H1 (cell line): ENCODE measurements at regions not wholly inside any gene's neighbourhood (a gene's known extent, or its start where the extent isn't known, plus 50 kb on each side); places are given as distances from the start of the nearest gene placed in this dataset.

Source experiments
- CTCF ChIA-PET: fragments of 300-600 bp; sonication (Branson Sonifier 250); formaldehyde crosslinking; loops from one replicate; lab custom pipeline; 2021; ENCODE audit not compliant: partially characterized antibody; lab: Charles Lee
- POLR2A ChIA-PET: fragments of 300-600 bp; sonication (Branson Sonifier 250); formaldehyde crosslinking; loops from one replicate; lab custom pipeline; 2021; ENCODE audit warnings: inconsistent platforms; ENCODE audit not compliant: partially characterized antibody; lab: Charles Lee
- DNase-seq, 2 experiments: peaks; one replicate each; pipeline versions ENCODE4 v3.0.0 to v3.0.0-alpha.2; 2010 to 2022; ENCODE audit warnings: low spot score in 2 of 2, low read depth in 1 of 2, mixed read lengths in 1 of 2
- FAIRE-seq: peaks from 2 replicates; lab custom pipeline; 2011; peaks lifted over from hg19 to GRCh38; lab: Jason Lieb, UNC
- H2AFZ ChIP-seq: 2 replicates; pipeline ENCODE4 v1.8.1; 2012; ENCODE audit warnings: low read length, inconsistent platforms
- H2AK5ac ChIP-seq: 2 replicates; pipeline ENCODE4 v1.6.1; 2013; ENCODE audit warnings: low read depth, low read length
- H2BK120ac ChIP-seq: replicated peaks from 2 replicates; pipeline ENCODE3; 2013; ENCODE audit warnings: low read depth, low read length, inconsistent platforms
- H2BK12ac ChIP-seq: 2 replicates; pipeline ENCODE4 v1.6.1; 2013; ENCODE audit warnings: low read depth, low read length
- H2BK15ac ChIP-seq: 2 replicates; pipeline ENCODE4 v1.6.1; 2013; ENCODE audit warnings: low read length
- H2BK20ac ChIP-seq: 2 replicates; pipeline ENCODE4 v1.6.1; 2013; ENCODE audit warnings: low read length
- H2BK5ac ChIP-seq: 2 replicates; pipeline ENCODE4 v1.6.1; 2013; ENCODE audit warnings: low read depth, low read length
- H3K14ac ChIP-seq: 2 replicates; pipeline ENCODE4 v1.6.1; 2013; ENCODE audit warnings: inconsistent platforms; ENCODE audit not compliant: insufficient read length
- H3K18ac ChIP-seq: 2 replicates; pipeline ENCODE4 v1.6.1; 2013; ENCODE audit warnings: low read length; ENCODE audit errors: extremely low read depth
- H3K23ac ChIP-seq: 2 replicates; pipeline ENCODE4 v1.6.1; 2013; ENCODE audit warnings: inconsistent platforms; ENCODE audit not compliant: insufficient read length
- H3K23me2 ChIP-seq: 2 replicates; pipeline ENCODE4 v1.6.1; 2013; ENCODE audit warnings: low read depth, low read length
- H3K27ac ChIP-seq: 2 replicates; pipeline ENCODE4 v1.6.1; 2011; ENCODE audit warnings: low read depth, low read length, inconsistent platforms
- H3K27me3 ChIP-seq, 4 experiments: replicated peaks in 1 of 4; 1 replicate in 1 of 4; 2 replicates in 3 of 4; pipeline versions ENCODE4 v1.6.1 to v1.8.1; 2011 to 2013; ENCODE audit warnings: low read length in 3 of 4, mild to moderate bottlenecking in 3 of 4, inconsistent platforms in 2 of 4, mixed read lengths in 2 of 4, moderate library complexity in 1 of 4; ENCODE audit not compliant: control insufficient read depth in 3 of 4, insufficient read depth in 3 of 4; ENCODE audit errors: extremely low read depth in 1 of 4
- H3K36me3 ChIP-seq, 4 experiments: 2 replicates each; pipeline versions ENCODE4 v1.6.1 to v1.8.1; 2011 to 2013; ENCODE audit warnings: mild to moderate bottlenecking in 4 of 4, low read length in 3 of 4, moderate library complexity in 2 of 4, control low read depth in 1 of 4, inconsistent platforms in 1 of 4; ENCODE audit not compliant: insufficient read depth in 4 of 4, control insufficient read depth in 2 of 4
- H3K4ac ChIP-seq: replicated peaks from 2 replicates; pipeline ENCODE3; 2013; ENCODE audit warnings: low read length, low read depth, mixed read lengths, inconsistent platforms; ENCODE audit not compliant: insufficient read length
- H3K4me1 ChIP-seq, 4 experiments: replicated peaks in 1 of 4; 1 replicate in 1 of 4; 2 replicates in 3 of 4; pipeline versions ENCODE4 v1.6.1 to v1.8.1; 2011 to 2013; ENCODE audit warnings: low read length in 3 of 4, inconsistent platforms in 2 of 4, mixed read lengths in 1 of 4; ENCODE audit not compliant: insufficient read depth in 4 of 4, control insufficient read depth in 3 of 4
- H3K4me2 ChIP-seq, 2 experiments: 2 replicates each; pipeline versions ENCODE4 v1.6.1 to v1.8.1; 2011 to 2013; ENCODE audit warnings: low read depth in 2 of 2, low read length in 2 of 2, control low read depth in 1 of 2, inconsistent platforms in 1 of 2, mild to moderate bottlenecking in 1 of 2; ENCODE audit not compliant: insufficient read depth in 1 of 2
- H3K4me3 ChIP-seq, 4 experiments: fragments of 200-600, 300-600 bp in 1 of 4; sonication (generic), shearing (Covaris generic), sonication (Bioruptor Twin) in 1 of 4; 2 replicates each; pipeline versions ENCODE4 v1.5.1 to v1.8.1; 2011 to 2016; ENCODE audit warnings: low read length in 4 of 4, low read depth in 3 of 4, control low read depth in 2 of 4, inconsistent platforms in 2 of 4, mild to moderate bottlenecking in 2 of 4, mixed read lengths in 1 of 4, moderate library complexity in 1 of 4; ENCODE audit not compliant: insufficient read depth in 2 of 4; ENCODE audit errors: extremely low read depth in 1 of 4
- H3K56ac ChIP-seq: replicated peaks from 2 replicates; pipeline ENCODE3; 2013; ENCODE audit warnings: low read depth, mild to moderate bottlenecking, mixed read lengths, low read length, inconsistent platforms; ENCODE audit not compliant: insufficient read length
- H3K79me1 ChIP-seq: 2 replicates; pipeline ENCODE4 v1.6.1; 2013; ENCODE audit warnings: low read depth, low read length, control low read depth
- H3K79me2 ChIP-seq, 2 experiments: 2 replicates each; pipeline versions ENCODE4 v1.6.1 to v1.8.1; 2012 to 2013; ENCODE audit warnings: low read length in 2 of 2, mild to moderate bottlenecking in 2 of 2, inconsistent platforms in 1 of 2; ENCODE audit not compliant: insufficient read depth in 2 of 2, control insufficient read depth in 1 of 2
- H3K9ac ChIP-seq, 4 experiments: replicated peaks in 1 of 4; 1 replicate in 1 of 4; 2 replicates in 3 of 4; pipeline versions ENCODE4 v1.6.1 to v1.8.1; 2011 to 2013; ENCODE audit warnings: low read depth in 3 of 4, low read length in 3 of 4, control low read depth in 2 of 4, mild to moderate bottlenecking in 2 of 4, moderate library complexity in 2 of 4, inconsistent platforms in 1 of 4; ENCODE audit errors: extremely low read depth in 1 of 4
- H3K9me3 ChIP-seq, 2 experiments: 2 replicates each; pipeline versions ENCODE4 v1.6.1 to v1.8.1; 2012 to 2013; ENCODE audit warnings: mild to moderate bottlenecking in 2 of 2, moderate library complexity in 2 of 2, control low read depth in 1 of 2, inconsistent platforms in 1 of 2, low read depth in 1 of 2, low read length in 1 of 2, mixed read lengths in 1 of 2; ENCODE audit not compliant: insufficient read depth in 2 of 2
- H4K20me1 ChIP-seq, 2 experiments: replicated peaks in 1 of 2; 2 replicates each; pipeline versions ENCODE3 to v1.8.1; 2011 to 2013; ENCODE audit warnings: inconsistent platforms in 2 of 2, low read length in 2 of 2, mild to moderate bottlenecking in 1 of 2; ENCODE audit not compliant: insufficient read depth in 2 of 2, control insufficient read depth in 1 of 2
- H4K5ac ChIP-seq: 2 replicates; pipeline ENCODE4 v1.6.1; 2013; ENCODE audit warnings: low read length, low read depth, mixed read lengths, inconsistent platforms; ENCODE audit not compliant: insufficient read length
- H4K8ac ChIP-seq: 2 replicates; pipeline ENCODE4 v1.8.0; 2013; ENCODE audit warnings: mild to moderate bottlenecking, moderate library complexity, low read length, inconsistent platforms; ENCODE audit not compliant: insufficient read depth; ENCODE audit errors: extremely low read depth
- H4K91ac ChIP-seq: replicated peaks from 2 replicates; pipeline ENCODE3; 2013; ENCODE audit warnings: low read length, mixed read lengths, inconsistent platforms; ENCODE audit not compliant: insufficient read length
- ATF3 ChIP-seq: IDR thresholded peaks from 2 replicates; pipeline ENCODE4 v1.6.1; 2011; ENCODE audit warnings: low read depth, mild to moderate bottlenecking, low read length; ENCODE audit not compliant: insufficient read depth
- KDM5A ChIP-seq: fragments of 200-600 bp; IDR thresholded peaks from 2 replicates; pipeline ENCODE4 v1.7.1; 2012; ENCODE audit warnings: mild to moderate bottlenecking, low read length, inconsistent platforms, mixed read lengths
- POLR2AphosphoS5 ChIP-seq: IDR thresholded peaks from 2 replicates; pipeline ENCODE4 v1.6.1; 2011; ENCODE audit warnings: low read depth, low read length
- RAD21 ChIP-seq, 2 experiments: IDR thresholded peaks in 1 of 2; conservative IDR thresholded peaks in 1 of 2; 2 replicates each; pipeline ENCODE4 v1.6.1; 2011; ENCODE audit warnings: low read depth in 2 of 2, low read length in 2 of 2, improper control_type of control experiment in 1 of 2, inconsistent platforms in 1 of 2, mild to moderate bottlenecking in 1 of 2, moderate library complexity in 1 of 2
- RFX5 ChIP-seq: IDR thresholded peaks from 2 replicates; pipeline ENCODE4 v1.6.1; 2011; ENCODE audit warnings: low read depth, low read length, improper control_type of control experiment, borderline replicate concordance
- SIX5 ChIP-seq: IDR thresholded peaks from 2 replicates; pipeline ENCODE4 v1.6.1; 2011; ENCODE audit warnings: mild to moderate bottlenecking, low read depth, low read length
- SP4 ChIP-seq: IDR thresholded peaks from 2 replicates; pipeline ENCODE4 v1.6.1; 2012; ENCODE audit warnings: low read length, inconsistent platforms
- SUZ12 ChIP-seq: fragments of 200-600 bp; sonication (generic); IDR thresholded peaks from 2 replicates; pipeline ENCODE4 v1.6.1; 2012; ENCODE audit warnings: mild to moderate bottlenecking, inconsistent platforms, low read length, moderate library complexity, mixed read lengths
- TCF12 ChIP-seq: IDR thresholded peaks from 2 replicates; pipeline ENCODE4 v1.6.1; 2011; ENCODE audit warnings: low read depth, mild to moderate bottlenecking, low read length
- ZNF274 ChIP-seq: IDR thresholded peaks from 2 replicates; pipeline ENCODE4 v1.7.0; 2012; ENCODE audit warnings: low read length, borderline replicate concordance; ENCODE audit errors: extremely low read depth

DNA sequence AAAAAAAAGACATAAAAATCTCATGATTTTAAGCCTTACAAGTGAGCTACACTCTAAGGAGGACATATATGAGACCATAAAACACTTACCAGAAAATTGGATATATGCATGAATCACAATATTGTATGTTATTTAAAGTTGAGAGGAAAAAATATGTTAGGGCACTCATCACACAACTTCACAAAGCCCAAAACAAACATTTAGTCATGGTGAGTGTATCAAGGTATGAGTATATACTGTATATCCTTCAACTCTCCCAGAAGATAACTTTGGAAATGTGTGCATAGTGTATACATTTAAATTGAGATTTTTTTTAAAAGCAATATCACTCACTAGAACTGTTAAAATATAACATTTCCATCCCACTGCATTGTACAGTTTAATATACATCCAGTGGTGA is 259.3 kb downstream of the SRGAP2C start:
- H2BK20ac ChIP-seq: no peak overlapping the region
- no peaks in the 10 kb centered on the region for H3K36me3 ChIP-seq
- no peak overlapping the region for H3K14ac ChIP-seq
- H4K8ac ChIP-seq: no peak overlapping the region
- no peak overlapping the region for H3K9ac ChIP-seq
- FAIRE-seq (no peak), DNase-seq (no peak)
- H3K79me2 ChIP-seq: no peaks in the 10 kb centered on the region
- H4K91ac ChIP-seq: no peak overlapping the region
- H2BK5ac ChIP-seq: no peak overlapping the region
- H3K79me1 ChIP-seq: no peaks in the 10 kb centered on the region
- no peak overlapping the region for H3K27ac ChIP-seq
- H2BK12ac ChIP-seq: no peak overlapping the region
- H2AK5ac ChIP-seq: no peak overlapping the region
- no peak overlapping the region for H2BK15ac ChIP-seq
- no peak overlapping the region for H2AFZ ChIP-seq
- H3K9me3 ChIP-seq: no peaks in the 10 kb centered on the region
- H3K27me3 ChIP-seq: peaks cover 0 to 1% (median 0%) of the 10 kb centered on the region in 4 experiments; a peak in 1 of 7 replicates
- no peak overlapping the region for H2BK120ac ChIP-seq
- no peak overlapping the region for H3K4me2 ChIP-seq
- no peak overlapping the region for H3K23ac ChIP-seq
- no peaks in the 10 kb centered on the region for H4K20me1 ChIP-seq
- ChIA-PET CTCF (no interaction called here), POLR2A (no interaction called here)
- H3K23me2 ChIP-seq: no peaks in the 10 kb centered on the region
- H4K5ac ChIP-seq: no peak overlapping the region
- no peak overlapping the region for H3K4me3 ChIP-seq
- H3K18ac ChIP-seq: no peak overlapping the region
- H3K4ac ChIP-seq: no peak overlapping the region
- no peak overlapping the region for H3K56ac ChIP-seq
- H3K4me1 ChIP-seq: no peaks in the 10 kb centered on the region
- TF ChIP-seq SIX5 (no peak), KDM5A (no peak), ATF3 (no peak), ZNF274 (no peak), RAD21 (IDR thresholded peaks at IDR 0.05 in 1 of 2, conservative IDR thresholded peaks at IDR 0.05 in 1 of 2; ENCODE audit: low read depth in 2 of 2, low read length in 2 of 2) (no peak), RFX5 (no peak), POLR2AphosphoS5 (no peak), SUZ12 (no peak), SP4 (no peak), TCF12 (no peak)
